Brain microvascular endothelial cell (primary cell): ENCODE measurements at regions not wholly inside any gene's neighbourhood (a gene's known extent, or its start where the extent isn't known, plus 50 kb on each side); places are given as distances from the start of the nearest gene placed in this dataset.

Experiments used
- DNase-seq: peaks from one replicate; pipeline ENCODE4 v3.0.0-alpha.2; 2020
- H3K27ac ChIP-seq: fragments of 250-450 bp; sonication (Bioruptor Pico); 2 replicates; pipeline ENCODE4 v1.5.1; 2020; ENCODE audit warnings: mild to moderate bottlenecking, moderate library complexity
- H3K27me3 ChIP-seq: fragments of 250-450 bp; sonication (Bioruptor Pico); replicated peaks from 2 replicates; pipeline ENCODE4 v1.5.1; 2020; ENCODE audit warnings: mild to moderate bottlenecking
- H3K36me3 ChIP-seq: fragments of 250-450 bp; sonication (Bioruptor Pico); replicated peaks from 2 replicates; pipeline ENCODE4 v1.5.1; 2020; ENCODE audit warnings: mild to moderate bottlenecking
- H3K4me3 ChIP-seq: 2 replicates; pipeline ENCODE4 v1.5.1; 2011; ENCODE audit warnings: low read depth, mild to moderate bottlenecking, control low read depth, low read length, moderate library complexity
- CTCF ChIP-seq: IDR thresholded peaks from 2 replicates; pipeline ENCODE4 v1.5.1; 2011; ENCODE audit warnings: low read depth, mild to moderate bottlenecking, moderate library complexity, low read length, control low read depth, inconsistent platforms; ENCODE audit errors: missing control alignments
- in situ Hi-C: cut with HindIII; loops from 2 replicates; pipeline ENCODE4 v1.10.0; 2017; ENCODE audit warnings: low sequenced_read_pairs, low pct_ligation_motif_present

DNA sequence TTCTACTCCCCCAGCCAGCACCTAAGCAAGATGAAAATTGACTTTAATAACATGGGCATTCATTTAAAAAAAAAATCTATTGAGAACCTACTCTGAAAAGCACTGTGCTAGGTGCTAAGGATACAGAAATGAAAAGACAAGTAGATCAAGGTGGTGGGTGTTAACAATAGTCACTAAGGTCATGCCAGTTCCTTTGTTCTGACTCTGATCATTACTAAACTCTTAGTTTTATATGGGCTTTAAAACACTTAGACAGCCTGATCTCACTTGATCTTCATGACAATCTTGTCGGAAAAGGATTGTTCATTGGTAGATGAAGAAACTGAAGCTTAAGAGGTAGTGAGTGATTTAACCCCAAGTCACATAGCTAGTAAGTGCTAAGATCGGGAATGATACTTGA is 285.7 kb upstream of the PRDM1 start:
- Histone ChIP-seq H3K27me3 (no peaks in the 10 kb centered on the region), H3K36me3 (no peaks in the 10 kb centered on the region), H3K27ac (no peak overlapping the region), H3K4me3 (no peak overlapping the region)
- no peak for TF ChIP-seq CTCF
- in situ Hi-C loops: no loop called here
- DNase-seq: no peak

GRCh38 chr6:105799056-105799455 is 287.1 kb upstream of the PRDM1 start:
- Histone ChIP-seq H3K36me3 (no peaks in the 10 kb centered on the region), H3K4me3 (no peak overlapping the region), H3K27me3 (no peaks in the 10 kb centered on the region), H3K27ac (no peak overlapping the region)
- in situ Hi-C loops: no loop called here
- no peak for DNase-seq
- TF ChIP-seq CTCF: no peak

DNA sequence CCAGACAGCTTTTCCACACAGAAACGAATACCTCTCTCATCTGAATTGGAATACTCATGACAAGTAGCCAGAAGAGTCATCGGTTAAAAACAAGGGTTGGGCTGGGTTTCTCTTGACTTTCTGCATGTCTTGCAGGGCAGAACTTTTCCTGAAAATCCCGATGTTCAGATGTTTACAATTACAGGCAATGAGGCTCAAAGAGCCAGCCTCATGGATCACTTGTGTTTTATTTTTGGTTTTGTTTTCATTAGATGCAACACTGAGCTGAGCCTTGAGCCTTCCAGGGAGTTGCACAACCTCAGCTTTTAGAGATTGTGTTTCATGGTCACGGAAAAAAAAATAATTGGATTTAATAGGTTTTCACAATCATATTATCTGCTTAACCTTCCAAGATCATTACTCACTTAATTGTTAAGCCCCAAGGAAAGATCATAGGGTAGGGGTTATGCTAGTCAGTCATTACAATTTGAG is 288.1 kb upstream of the PRDM1 start:
- H3K27ac ChIP-seq: no peak overlapping the region
- no peak for TF ChIP-seq CTCF

GRCh38 chr6:105797286-105797979 is 288.7 kb upstream of the PRDM1 start:
- H3K4me3 ChIP-seq: no peak overlapping the region
- H3K27ac ChIP-seq: no peak overlapping the region
- no peak for DNase-seq
- H3K27me3 ChIP-seq: no peaks in the 10 kb centered on the region
- TF ChIP-seq CTCF: no peak
- in situ Hi-C loops: no loop called here
- H3K36me3 ChIP-seq: no peaks in the 10 kb centered on the region

More for the DNA sequence above, 288.1 kb upstream of the PRDM1 start:
- peak; percentile 14 for DNase-seq
- in situ Hi-C loops: no loop called here
- H3K27me3 ChIP-seq: no peaks in the 10 kb centered on the region
- no peak overlapping the region for H3K4me3 ChIP-seq
- H3K36me3 ChIP-seq: no peaks in the 10 kb centered on the region

DNA sequence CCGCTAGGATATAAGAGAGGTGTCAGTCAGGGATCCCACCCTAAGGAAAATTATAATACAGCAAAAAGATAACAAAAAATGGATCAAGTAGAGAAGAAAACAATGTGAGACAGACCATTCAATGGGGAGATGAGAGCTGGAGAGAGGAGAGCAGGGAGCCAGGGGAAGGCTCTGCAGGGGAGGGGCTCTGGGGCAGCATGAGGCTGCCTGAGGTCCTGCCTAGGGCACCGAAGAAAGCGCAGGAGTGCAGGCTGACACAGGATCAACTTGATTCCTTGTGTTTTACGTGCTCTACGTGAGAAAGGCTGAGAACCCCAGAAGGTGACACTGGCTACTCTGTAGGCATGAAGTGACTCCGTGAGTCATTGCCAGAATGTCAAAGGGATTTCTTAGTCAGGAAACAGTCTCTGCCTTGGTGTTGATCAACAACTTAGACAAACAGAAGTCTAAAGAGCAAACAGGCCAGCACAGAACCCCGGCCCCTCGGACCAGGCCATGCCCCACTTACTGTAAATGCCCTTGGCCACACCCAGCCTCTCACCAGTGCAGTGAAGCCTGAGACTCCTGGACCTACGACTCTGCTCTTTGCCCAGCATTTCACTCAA is 290.1 kb upstream of the PRDM1 start:
- Histone ChIP-seq H3K4me3 (no peak overlapping the region), H3K36me3 (no peaks in the 10 kb centered on the region), H3K27ac (no peak overlapping the region), H3K27me3 (no peaks in the 10 kb centered on the region)
- in situ Hi-C loops: no loop called here
- no peak for DNase-seq
- no peak for TF ChIP-seq CTCF
